Breast epithelium (tissue), 3 donors: ENCODE measurements at regions not wholly inside any gene's neighbourhood (a gene's known extent, or its start where the extent isn't known, plus 50 kb on each side); places are given as distances from the start of the nearest gene placed in this dataset.

Experiments used
- CTCF ChIP-seq, 3 donors: fragments of 450-650 bp; IDR thresholded peaks; one replicate each; pipeline ENCODE4 v1.5.1; 2016 to 2017; ENCODE audit warnings: antibody characterized with exemption in 3 of 3, mild to moderate bottlenecking in 3 of 3, moderate library complexity in 3 of 3
- POLR2A ChIP-seq: fragments of 450-650 bp; IDR thresholded peaks from one replicate; pipeline ENCODE4 v1.6.1; 2016; ENCODE audit warnings: antibody characterized with exemption, mild to moderate bottlenecking, moderate library complexity

DNA sequence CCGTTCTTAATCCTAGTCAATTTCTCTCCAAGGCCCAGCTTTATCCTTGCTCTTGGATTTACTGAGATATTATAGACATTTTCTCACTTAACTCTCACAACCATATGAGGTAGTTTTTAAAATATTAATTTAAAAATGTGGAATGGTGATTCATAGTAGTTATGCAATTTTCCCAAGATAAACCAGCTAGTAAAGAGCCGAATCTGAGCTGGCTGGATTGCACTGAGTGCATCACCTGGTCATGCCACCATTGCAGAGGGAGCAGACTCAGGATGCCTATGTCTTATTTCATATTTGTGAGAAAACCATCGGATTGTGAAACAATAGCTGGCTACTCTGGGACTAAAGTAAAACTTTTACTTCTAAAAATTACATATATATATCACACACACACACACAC lies 494.0 kb downstream of the KCNT2 start:
- TF ChIP-seq CTCF (IDR thresholded peaks at IDR 0.05) (no peak), POLR2A (no peak)
